ENCODE measurements at regions not wholly inside any gene's neighbourhood (a gene's known extent, or its start where the extent isn't known, plus 50 kb on each side); places are given as distances from the start of the nearest gene placed in this dataset.

DNA sequence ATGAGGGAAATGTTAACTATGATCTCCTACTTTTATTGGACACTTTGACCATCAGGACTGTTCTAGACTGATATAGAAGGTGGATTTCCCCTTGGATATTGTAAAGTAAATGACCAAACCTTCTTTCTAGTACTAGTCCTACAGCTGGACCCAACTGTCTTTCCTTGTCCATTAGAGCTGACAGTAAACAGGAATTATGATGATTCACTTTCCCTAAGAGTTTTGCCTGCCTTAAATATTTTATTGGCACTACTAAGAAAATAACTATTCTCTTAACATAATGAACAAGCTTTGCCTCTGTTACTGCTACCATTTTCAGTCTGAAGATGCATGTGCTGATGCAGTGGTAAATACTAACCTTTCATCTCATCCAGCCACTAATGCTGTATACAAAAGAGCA lies 915.4 kb downstream of the CENPC start:
- no peak for TF ChIP-seq ZNF274 (IDR thresholded peaks at IDR 0.05; ENCODE audit: low read depth, low read length)
- TF ChIP-seq YY1 (IDR thresholded peaks at IDR 0.05; ENCODE audit: insufficient read depth, insufficient read length) = no peak
- no peak for TF ChIP-seq SUZ12 (IDR thresholded peaks at IDR 0.05; ENCODE audit: extremely low read depth, insufficient read depth, insufficient read length)

Measured in NT2/D1 (cell line).